OCI-LY1 (cell line): ENCODE measurements at regions not wholly inside any gene's neighbourhood (a gene's known extent, or its start where the extent isn't known, plus 50 kb on each side); places are given as distances from the start of the nearest gene placed in this dataset.

Experiments
- CTCF ChIP-seq: fragments of 200-600 bp; sonication (generic), shearing (Covaris generic); IDR thresholded peaks from 2 replicates; pipeline ENCODE4 v1.5.1; 2017; ENCODE audit warnings: mild to moderate bottlenecking, antibody characterized with exemption, low read length, moderate library complexity, mixed read lengths
- EZH2 ChIP-seq: fragments of 200-600 bp; sonication (generic), shearing (Covaris generic); IDR thresholded peaks from 2 replicates; pipeline ENCODE4 v1.8.0; 2017; ENCODE audit warnings: borderline replicate concordance, mixed run types, mild to moderate bottlenecking, antibody characterized with exemption, low read length, moderate library complexity, mixed read lengths

- TF ChIP-seq CTCF (no peak), EZH2 (no peak)
These were observed 180.0 kb upstream of the ADCY1 start for GRCh38 chr7:45394117-45394708.
